Dedifferentiated amniotic fluid mesenchymal stem cell (primary cell): ENCODE measurements at regions not wholly inside any gene's neighbourhood (a gene's known extent, or its start where the extent isn't known, plus 50 kb on each side); places are given as distances from the start of the nearest gene placed in this dataset.
"Not testable (repeated sequence)": the region's sequence is repeated elsewhere in the genome, so short reads cannot be mapped to it uniquely, and the experiment has no call there.

ENCODE experiments used
- DNase-seq: peaks from one replicate; pipeline ENCODE4 v3.0.0-alpha.2; 2016; ENCODE audit errors: extremely low spot score

DNA sequence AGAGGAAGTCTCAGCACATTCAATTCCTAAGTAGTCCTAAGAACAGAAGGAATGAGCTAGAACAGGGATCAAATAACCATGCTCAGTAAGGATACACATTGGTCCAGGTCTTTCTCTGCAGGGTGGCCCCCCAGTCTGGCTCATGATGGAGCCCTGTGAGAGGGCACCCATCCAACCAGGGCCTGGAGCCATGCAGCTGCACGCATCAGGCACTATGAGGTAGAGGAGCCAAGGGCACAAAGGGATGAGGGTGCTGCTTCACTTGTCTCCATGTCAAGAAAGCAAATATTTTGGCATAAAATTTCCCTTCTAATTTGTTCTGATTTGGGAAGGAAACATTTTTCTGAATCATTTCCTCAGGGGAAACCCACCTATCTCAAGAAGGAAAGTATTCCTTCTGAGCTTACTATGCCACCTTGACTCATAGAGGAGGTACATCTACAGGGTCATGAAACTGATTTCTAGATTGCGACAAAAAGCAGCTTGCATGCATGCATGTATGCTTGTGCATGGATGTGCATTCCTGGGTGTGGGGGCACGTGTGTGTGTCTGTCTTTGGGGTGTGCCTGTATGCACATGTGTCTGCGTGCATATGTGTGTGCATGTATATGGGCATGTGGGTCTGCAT lies 600.3 kb downstream of the MID1IP1 start:
- no peak for DNase-seq

DNA sequence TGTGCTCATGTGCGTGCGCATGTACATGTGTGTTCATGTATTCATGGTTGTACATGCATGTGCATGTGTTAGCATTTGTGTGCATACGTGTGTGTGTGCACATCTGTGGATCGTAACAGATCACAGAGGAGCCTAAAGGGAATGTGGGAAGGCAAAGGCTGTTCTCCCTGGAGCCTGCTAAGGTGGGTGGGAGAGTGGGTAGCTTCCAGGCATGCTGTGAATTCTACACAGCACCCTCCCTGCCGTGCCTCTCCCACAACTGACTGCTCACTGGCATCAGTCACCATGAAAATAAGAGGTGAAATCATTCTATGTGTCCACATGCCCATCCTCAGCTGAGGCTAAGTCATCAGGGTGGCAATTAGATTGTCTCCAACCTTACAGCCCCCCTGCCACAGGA lies 600.9 kb downstream of the MID1IP1 start:
- DNase-seq: no peak

DNA sequence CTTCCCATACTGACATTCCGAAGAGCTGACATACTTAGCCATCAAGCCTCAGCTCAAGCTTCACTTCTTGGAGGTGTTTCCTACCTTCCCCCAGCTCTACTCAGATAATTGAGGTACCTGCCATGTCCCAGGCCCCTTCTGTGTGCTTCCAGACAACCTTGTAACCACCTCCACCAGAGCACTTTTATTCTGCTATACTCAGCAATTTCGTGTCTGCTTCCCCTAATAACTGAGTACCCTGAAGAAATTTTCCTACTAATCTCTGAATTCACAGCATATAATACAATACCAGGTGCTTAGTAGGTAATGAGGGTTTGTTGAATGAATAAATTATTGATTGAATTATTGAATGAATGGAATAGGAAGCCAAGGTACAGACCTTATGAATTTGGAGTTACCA lies 605.5 kb downstream of the MID1IP1 start:
- no peak for DNase-seq

DNA sequence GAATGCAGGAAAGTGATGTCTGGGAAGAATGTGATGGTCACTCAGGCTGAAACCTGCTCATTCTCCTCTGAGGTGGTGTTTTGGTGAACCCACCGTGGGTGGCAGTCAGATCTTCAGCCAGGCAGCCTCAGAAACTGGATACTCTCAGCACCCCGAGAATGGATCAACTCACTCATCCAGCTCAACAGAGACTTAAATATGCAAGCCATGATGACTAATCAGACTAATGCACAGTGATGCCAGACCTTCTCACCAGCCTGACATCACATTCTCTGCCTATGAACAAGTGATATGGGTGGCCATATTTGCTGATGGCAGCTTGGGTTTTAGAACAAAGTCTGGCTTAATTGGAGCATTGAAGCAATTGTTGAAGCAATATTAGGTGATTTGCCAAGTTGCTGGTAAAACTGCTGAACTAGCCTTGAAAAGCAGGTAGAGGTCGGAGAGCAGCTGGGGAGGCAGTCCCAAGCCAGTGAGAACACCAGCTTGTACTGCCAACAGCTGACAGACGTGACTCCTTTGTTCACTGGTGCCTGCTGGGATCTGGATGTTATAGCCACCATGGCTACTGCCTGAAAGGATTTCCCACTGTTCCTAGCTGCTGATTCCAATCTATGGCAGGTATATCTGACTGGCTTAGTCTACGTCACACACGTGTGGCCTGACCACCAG lies 608.1 kb downstream of the MID1IP1 start:
- DNase-seq: no peak

DNA sequence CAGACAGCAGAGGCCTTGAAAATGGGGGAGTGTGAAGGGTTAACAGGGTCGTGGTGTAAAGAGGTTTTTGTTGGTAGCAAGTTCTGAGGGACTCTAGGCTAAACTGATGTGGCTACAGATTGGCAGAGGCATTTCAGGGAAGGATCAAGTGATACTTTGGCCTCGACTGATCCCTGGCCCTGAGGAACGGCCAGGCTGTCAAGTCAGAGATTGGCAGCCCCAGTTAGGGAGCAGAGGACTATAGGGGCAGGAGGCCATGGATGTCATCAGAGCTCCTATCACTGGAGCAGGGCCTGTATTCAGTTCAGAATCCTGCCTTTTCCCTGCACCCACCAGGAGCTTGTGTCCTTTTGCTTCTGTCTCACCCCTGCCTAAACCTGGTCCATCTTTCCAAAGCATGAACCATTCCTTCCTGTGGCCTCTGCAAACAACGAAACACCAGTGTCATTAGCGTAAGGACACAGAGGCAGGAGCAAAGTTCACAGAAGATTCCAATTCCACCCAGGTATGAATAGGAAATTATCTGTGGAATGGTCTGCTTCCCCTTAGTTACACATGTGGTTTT lies 613.1 kb downstream of the MID1IP1 start:
- no peak for DNase-seq

DNA sequence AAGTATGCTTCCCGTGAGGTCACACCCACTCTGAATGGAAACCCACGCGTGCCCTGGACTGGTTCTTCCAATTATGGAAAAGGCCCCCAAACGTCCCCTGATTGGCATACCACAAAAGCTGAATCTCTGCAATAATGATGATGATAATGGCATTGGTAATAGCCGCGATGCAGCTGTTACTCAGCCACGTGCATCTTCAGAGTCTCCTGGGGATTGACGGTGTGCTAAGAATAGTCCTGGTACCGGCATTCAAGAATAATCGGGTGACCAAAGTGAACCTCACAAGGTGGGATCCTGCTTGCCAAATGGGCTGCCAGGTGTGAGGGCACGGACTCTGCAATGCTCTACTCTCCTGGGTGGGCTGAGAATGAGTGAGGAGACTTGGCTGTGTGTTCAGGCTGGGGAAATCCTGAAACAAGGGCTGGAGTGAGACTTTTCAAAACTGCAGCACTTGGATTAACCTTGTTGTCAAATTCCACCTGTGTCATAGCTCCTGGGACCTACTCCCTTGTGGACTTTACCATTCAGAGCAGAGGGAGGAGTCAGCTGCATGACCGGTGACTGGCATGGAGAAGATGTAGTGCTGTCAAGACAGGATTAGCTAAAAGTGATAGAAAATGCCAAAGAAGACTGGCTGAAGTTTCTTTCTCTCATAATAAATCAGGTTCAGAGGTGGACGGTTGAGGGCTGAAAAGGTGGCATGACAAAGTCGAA lies 615.4 kb downstream of the MID1IP1 start:
- DNase-seq: no peak

DNA sequence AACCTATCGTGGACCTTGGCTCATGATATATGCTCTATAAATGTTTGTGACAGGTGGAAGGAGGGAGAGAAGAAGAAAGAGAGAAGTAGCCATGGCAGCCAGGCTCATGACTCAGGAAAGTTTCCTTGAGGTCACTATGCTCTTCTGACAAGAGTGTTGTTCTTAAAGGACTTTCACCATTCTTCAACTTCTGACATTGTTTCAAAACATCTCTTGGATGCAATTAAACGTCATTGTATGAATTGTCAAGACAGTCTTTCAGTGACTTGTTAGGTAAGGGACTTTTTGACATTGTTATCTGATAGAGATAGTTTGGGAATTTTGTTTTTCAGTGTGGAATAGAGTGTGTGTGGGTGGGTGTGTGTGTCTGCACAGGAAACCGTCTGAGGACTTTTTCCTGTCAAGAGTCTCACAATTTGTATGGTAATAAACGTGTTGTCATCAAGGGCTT lies 617.0 kb downstream of the MID1IP1 start:
- DNase-seq: no peak

DNA sequence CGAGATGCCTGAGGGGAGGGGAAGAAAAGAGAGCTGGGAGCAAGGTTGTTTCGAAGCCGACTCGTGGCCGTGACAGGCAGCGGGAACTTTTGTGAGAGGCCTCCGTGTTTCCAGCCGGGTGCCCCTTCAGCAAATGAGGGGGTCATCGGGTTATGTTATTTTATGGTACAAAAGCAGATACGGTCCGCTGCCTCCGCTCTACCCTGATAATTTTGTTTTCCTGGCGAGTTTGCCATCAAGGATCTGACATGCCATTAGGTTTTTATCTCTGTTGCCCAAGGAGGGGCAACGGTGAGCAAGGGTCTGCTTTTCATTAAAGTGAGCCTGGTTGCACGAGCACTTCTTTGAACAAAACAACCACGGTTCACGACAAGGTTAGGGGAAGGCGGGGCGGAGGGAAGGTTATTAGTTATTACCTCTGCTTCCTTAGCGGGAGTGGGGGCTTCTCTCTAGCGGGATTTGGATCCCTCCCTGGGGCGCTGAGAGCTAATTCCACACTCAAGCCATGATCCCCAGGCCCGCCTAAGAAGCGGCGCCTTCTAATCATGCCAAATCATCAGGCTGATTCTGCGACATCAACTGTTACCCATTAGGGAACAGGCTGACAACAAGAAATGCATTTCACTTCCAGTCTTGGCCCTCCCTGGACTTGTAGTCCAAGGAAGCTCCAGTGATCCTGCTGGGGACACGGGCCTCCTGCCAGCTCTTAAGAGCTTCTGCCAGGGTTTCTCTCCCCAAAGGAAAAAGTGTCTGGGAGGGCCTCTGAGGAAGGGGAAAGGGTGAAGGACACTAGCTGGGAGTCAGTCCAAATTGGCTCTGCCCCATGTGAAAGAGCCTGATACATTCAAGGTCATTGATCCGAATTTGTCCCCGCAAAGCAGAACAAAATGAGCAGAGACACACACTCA lies 617.7 kb downstream of the MID1IP1 start:
- no peak for DNase-seq

DNA sequence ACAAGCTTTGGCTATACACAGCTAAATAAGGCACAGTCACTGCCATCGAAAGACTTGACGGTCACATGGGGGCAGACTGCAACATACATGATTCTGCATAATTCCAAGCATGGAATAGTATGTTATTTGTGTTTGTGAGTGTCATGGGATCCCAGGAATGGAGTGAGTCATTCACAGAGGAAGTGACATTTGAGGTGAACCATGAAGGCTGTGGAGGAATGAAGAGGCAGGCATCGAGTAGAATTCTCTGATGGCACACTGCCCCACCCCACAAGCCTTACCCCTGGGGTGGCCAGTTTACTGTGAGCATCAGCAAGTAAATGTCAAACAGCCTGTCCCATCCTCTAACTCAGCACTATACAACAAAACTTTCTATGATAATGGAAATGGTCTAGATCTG lies 619.7 kb downstream of the MID1IP1 start:
- no peak for DNase-seq

DNA sequence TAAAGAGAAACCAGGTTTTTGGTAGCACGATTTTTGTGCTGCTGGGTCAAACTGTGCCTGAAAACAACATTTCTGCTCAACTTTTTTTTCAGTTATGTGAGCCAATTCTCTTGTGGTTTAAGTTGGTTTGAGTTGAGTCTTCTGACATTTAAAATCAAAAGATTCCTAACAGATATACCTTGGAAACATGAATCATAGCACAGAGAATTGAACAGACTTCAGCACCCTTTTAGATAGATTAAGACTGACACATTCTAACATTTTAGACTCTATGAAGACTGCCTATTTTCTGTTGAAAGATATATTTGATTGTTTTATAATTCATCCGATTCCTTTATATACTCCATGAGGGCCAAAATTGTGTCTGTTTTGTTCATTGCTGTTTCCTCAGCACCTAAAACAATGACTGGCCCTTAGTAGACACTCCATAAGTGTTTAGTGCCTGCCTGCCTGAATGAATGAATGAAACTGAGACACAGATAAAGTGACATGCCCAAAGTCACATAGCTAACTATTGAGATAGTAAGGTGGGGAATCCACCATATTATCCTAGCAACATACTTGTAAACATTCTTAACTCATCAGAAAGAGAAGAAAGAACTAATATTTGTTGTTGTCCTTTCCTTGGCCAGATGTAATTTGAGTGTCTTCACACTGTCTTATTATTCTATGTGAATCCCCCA lies 624.0 kb downstream of the MID1IP1 start:
- no peak for DNase-seq

DNA sequence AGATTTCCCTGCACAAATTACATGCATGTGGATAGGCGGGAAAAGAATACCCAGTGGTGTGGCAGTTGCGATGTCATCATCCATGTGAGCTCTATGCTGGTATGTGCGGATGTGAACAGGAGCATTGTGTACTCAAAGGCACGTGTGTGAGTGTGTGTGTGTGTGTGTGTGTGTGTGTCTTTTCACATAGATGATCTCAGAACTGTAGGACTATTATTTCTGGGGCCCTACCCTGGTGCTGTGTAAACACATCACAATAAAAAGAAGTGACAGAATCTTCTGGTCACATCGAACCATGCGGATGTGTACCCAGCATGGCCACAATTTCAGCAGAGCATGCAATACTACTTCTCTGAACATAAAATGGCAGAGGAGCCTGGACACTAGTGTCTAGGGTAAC lies 624.8 kb downstream of the MID1IP1 start:
- DNase-seq: no peak

DNA sequence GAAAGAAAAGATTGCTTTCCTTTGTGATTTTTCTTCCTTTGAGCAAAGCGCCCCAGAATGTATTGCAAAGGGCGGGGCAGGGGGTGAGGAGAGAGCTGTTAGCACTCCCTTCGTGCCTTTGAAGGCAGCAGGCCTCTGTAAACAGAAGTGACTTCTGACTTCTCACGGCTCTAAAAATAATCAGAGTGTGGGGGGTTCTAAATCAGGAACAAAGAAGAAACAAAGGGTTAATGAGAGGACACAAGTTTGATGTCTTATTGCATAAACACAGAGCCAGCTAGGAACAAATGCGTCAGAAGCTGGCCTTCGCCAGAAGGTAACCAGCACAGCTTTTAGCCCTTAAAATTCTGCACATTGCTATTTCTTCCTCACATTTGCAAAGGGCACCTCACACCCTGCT lies 626.2 kb downstream of the MID1IP1 start:
- DNase-seq: no peak

DNA sequence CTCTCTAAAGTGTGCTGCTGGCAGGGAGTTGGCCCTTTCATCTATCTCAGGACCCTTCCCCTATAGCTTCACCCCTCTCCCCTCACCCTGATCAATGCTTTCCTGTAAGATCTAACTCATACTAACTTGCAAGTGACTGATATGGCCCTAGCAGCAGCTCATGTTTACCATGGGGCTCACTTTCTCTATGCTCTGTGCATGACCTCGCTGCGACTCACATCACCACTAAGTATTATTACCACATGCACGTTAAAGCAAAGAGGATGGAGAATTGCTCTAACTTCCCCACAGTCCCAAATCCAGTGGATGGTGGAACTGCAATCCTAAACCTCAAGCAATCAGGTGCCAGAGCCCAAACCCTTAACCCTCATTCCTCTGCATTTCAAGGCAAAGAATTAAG lies 626.6 kb downstream of the MID1IP1 start:
- DNase-seq: no peak

DNA sequence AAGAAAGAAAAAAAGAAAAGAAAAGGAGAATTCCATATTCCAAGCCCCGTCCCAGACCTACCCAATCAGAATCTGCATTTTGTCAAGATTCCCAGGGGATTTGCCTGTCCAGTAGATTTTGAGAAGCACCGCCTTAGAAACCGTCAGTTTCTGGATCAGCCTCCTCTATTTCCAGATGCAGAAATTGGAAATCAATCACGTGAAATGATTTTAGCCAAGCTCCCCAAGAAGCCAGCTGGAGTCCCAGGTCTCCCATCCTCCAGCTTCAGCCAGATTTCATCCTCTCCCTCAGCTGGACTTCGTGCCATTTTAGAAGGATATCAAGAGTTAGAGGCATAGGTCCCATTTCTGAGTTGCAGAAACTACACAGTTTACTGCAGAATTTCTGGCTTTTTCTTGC lies 629.3 kb downstream of the MID1IP1 start:
- no peak for DNase-seq

DNA sequence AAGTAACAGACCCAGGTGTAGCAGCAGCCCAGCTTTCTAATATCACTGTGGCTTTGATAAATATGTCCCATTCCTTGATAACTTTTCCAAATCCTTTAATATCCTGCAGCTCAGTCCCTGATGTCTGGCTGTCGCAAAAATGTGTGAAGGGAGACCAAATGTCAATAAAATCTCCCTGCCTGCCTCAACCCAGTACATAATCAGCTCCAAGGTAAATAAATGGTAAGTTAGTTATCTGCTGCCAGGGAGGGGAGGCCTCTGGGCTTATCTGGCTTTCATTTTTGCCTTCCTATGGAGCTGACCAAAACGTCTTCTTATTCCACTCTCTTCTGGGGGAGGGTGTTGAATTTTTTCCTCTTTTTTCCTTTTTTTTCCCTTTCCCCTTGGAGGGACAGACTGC lies 630.6 kb downstream of the MID1IP1 start:
- DNase-seq: no peak

DNA sequence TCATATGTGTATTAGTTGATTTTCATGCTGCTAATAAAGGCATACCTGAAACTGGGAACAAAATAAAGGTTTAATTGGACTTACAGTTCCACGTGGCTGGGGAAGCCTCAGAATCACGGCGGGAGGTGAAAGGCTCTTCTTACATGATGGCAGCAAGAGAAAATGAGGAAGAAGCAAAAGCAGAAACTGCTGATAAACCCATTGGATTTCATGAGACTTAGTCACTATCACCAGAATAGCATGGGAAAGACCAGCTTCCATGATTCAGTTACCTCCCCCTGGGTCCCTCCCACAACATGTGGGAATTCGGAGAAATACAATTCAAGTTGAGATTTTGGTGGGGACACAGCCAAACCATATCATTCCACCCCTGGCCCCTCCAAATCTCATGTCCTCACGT lies 633.4 kb downstream of the MID1IP1 start:
- DNase-seq: not testable (repeated sequence)

DNA sequence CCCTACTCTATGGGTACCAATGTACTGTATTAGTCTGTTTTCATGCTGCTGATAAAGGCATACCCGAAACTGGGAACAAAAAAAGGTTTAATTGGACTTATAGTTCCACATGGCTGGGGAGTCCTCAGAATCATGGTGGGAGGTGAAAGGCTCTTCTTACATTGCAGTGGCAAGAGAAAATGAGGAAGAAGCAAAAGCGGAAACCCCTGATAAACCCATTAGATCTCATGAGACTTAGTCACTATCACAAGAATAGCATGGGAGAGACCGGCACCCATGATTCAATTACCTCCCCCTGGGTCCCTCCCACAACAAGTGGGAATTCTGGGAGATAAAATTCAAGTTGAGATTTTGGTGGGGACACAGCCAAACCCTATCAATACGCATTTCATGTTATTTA lies 635.3 kb downstream of the MID1IP1 start:
- DNase-seq: not testable (repeated sequence)

DNA sequence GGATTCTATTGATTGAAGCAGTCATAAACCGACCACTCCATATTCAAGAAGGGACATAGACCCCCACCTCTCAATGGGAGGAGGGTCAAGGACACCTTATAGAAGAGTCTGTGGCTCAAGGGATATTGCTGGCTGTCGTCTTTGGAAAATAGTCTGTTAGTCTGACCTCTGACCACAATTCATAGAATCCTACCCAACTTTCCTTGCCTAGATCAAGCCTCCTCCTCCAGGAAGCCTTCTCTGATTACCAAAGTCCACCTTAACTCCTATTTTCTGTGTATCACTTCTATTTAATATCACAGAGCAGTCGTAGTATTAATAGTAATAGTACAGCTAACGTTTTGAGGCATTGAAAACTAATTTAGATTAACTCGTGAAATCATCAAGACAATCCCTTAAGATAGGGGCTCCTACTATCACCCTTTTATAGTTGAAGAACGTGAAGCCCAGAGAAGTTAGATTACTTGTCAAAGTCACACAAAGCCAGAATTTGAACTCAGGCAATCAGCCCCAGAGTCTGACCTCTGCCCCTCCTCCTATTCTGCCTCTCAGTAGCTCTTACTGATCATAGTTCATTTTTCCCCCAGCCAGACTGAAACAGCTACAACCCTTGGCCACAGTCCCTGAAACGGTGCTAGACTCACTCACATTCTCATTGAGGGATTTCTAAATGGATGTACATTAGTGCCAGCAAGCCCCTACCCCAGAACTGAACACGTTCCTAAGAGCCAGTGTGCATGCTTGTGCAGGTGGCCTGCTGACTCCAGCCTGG lies 636.6 kb downstream of the MID1IP1 start:
- no peak for DNase-seq

DNA sequence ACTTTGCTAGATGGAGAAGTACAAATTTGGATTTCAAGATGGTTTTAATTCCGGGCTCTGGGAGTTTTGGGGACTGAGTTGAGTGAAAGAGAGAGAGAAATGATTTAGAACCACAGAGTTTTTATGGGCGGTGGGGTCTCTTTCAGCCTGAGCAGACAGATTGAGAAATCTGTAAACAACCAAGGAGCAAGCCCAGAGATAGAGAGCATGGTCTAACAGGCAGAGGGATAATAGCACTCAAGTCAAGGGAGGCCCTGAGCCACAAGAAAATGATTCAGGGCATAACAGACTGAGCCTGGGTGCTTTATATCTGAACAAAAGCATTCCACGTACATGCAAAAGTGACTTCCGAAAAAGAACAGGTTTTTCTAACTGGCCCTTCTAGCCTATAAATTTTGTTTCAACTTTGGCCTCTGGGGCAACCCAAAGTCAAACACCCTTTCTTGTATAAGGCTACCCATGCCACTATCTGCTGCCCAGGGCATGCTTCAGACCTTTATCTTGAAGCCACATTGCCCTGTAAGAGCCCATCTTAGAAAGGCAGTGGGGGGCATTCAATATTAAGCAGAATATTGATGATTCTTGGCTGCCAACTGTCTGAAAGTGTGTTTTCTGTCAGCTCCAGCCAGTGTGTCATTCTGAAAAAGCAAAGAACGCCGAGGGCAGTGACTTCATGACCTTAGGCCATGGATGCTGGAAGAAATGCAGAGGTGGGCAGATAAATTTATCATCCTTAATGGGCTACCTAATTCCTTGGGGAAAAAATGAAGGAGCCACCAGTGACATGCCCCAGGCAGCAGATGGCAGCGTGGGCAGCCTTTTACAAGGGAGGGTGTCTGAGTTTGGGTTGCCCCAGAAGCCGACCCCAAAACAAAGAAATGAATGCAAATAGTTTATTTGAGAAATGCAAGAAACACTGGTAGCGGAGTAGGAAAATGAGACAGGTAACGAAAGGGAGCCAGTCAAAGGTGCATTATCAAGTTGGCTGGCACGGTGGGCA lies 637.6 kb downstream of the MID1IP1 start:
- no peak for DNase-seq
